Gastroesophageal sphincter (tissue), 3 donors: ENCODE measurements at regions not wholly inside any gene's neighbourhood (a gene's known extent, or its start where the extent isn't known, plus 50 kb on each side); places are given as distances from the start of the nearest gene placed in this dataset.

ENCODE experiments used
- CTCF ChIP-seq, 4 experiments: fragments of 200-600 bp in 2 of 4; fragments of 450-650 bp in 2 of 4; sonication (generic) in 1 of 4; IDR thresholded peaks; one replicate each; pipeline ENCODE4 v1.5.1; 2017 to 2019; ENCODE audit warnings: antibody characterized with exemption in 4 of 4, mild to moderate bottlenecking in 2 of 4, moderate library complexity in 2 of 4
- POLR2AphosphoS5 ChIP-seq: sonication (generic); formaldehyde crosslinking; IDR thresholded peaks from one replicate; pipeline ENCODE4 v1.6.1; 2017; ENCODE audit warnings: antibody characterized with exemption

- TF ChIP-seq CTCF (IDR thresholded peaks at IDR 0.05) (no peak), POLR2AphosphoS5 (no peak)
These were observed 999.4 kb downstream of the KCNT2 start for GRCh38 chr1:195608883-195609282.
